ENCODE measurements at regions not wholly inside any gene's neighbourhood (a gene's known extent, or its start where the extent isn't known, plus 50 kb on each side); places are given as distances from the start of the nearest gene placed in this dataset.

- no peak for TF ChIP-seq CTCF (conservative IDR thresholded peaks at IDR 0.05; ENCODE audit: low read depth, low read length)
- no peak overlapping the region for H3K4me3 ChIP-seq (ENCODE audit: low read length)
- DNase-seq (ENCODE audit: low read depth), result no peak
Measured at GRCh38 chr3:34783876-34784275, 855.4 kb upstream of the ARPP21 start.

GRCh38 chr3:34793057-34793456, 846.3 kb upstream of the ARPP21 start:
- H3K4me3 ChIP-seq (ENCODE audit: low read length), result no peak overlapping the region
- no peak for TF ChIP-seq CTCF (conservative IDR thresholded peaks at IDR 0.05; ENCODE audit: low read depth, low read length)
- DNase-seq (ENCODE audit: low read depth), result no peak

DNA sequence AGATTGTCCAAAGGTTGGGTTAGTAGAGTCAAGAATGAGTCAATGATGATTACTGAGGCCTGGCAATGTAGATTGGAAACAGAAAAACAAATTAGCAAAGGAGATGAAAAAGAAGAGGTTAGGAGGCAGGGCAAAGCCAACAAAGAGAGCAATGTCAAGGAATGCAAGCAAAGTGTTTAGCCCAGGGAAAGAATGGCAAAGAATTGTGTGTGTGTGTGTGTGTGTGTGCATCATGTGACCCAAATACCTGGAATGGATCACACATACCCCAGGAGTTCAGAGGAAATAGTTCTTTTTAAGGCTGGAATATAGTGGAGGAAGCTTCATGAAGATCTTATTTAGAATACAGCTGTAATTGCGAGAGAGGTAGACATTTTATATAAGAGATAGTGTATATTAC, 831.7 kb upstream of the ARPP21 start:
- TF ChIP-seq CTCF (conservative IDR thresholded peaks at IDR 0.05; ENCODE audit: low read depth, low read length), result no peak
- no peak for DNase-seq (ENCODE audit: low read depth)
- no peak overlapping the region for H3K4me3 ChIP-seq (ENCODE audit: low read length)

DNA sequence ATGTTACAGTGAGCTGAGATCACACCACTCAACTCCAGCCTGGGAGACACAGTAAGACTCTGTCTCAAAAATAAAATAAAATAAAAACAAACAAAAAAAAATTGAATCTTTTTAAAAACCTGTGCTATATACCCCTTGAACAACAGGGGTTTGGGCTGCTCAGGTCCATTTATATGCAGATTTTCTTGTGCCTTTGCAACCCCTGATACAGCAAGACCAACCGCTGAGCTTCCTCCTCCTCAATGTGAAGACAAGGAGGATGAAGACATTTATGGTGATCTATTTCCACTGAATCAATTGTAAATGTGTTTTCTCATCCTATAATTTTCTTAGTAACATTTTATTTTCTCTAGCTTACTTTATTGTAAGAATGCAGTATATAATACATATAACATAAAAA, 831.0 kb upstream of the ARPP21 start:
- TF ChIP-seq CTCF (conservative IDR thresholded peaks at IDR 0.05; ENCODE audit: low read depth, low read length), result no peak
- no peak for DNase-seq (ENCODE audit: low read depth)
- no peak overlapping the region for H3K4me3 ChIP-seq (ENCODE audit: low read length)

DNA sequence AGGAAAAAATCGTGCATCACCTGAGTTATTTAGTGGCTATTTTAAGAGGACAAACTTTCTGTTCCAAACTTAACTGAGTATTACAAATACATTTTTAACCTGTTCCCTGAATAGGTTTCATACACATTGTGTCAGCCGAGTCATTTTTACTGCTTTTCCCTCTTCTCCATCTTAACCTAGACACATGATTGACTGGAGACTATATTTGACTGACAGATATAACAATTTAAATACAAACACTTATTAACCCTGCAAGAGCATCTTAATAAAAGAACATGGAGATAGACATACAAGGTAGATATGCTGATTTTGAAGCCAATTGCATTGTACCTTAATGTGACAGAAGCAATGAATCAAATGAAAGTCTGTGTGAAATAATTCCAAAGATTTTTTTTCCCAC, 810.5 kb upstream of the ARPP21 start:
- no peak overlapping the region for H3K4me3 ChIP-seq (ENCODE audit: low read length)
- DNase-seq (ENCODE audit: low read depth), result no peak
- TF ChIP-seq CTCF (conservative IDR thresholded peaks at IDR 0.05; ENCODE audit: low read depth, low read length), result no peak

GRCh38 chr3:34832865-34833508, 806.3 kb upstream of the ARPP21 start:
- no peak for TF ChIP-seq CTCF (conservative IDR thresholded peaks at IDR 0.05; ENCODE audit: low read depth, low read length)
- DNase-seq (ENCODE audit: low read depth), result no peak
- no peak overlapping the region for H3K4me3 ChIP-seq (ENCODE audit: low read length)

- no peak for DNase-seq (ENCODE audit: low read depth)
- no peak for TF ChIP-seq CTCF (conservative IDR thresholded peaks at IDR 0.05; ENCODE audit: low read depth, low read length)
- no peak overlapping the region for H3K4me3 ChIP-seq (ENCODE audit: low read length)
Measured at GRCh38 chr3:34837848-34838741, 801.2 kb upstream of the ARPP21 start.

Data from retinal pigment epithelial cell (primary cell).